ENCODE measurements at regions not wholly inside any gene's neighbourhood (a gene's known extent, or its start where the extent isn't known, plus 50 kb on each side); places are given as distances from the start of the nearest gene placed in this dataset.

DNA sequence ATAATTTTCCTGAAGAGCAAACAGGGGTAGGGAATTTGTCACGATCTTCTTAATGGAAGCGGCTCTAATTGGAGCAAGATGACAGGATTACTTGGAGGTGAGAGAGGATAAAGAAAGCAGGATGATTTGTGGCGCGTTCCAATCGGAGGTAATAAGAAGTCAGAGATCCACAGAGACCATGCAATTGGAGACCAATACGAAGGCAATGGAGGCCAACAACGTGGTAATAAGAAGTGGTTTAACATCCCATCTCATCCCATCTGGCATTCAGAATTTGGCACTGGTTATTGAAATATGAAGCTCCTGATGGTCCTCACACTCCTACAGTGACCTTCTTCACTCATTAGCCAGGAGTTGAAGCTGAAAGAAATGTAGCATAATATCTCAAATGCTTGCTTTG lies 130.6 kb downstream of the DLEU7 start:
- no peak overlapping the region for H3K14ac ChIP-seq (replicated peaks; ENCODE audit: low read depth, low read length)
- peaks cover 11% of the 10 kb centered on the region for H3K27me3 ChIP-seq (ENCODE audit: control insufficient read depth, insufficient read depth, low read length)
- H3K27ac ChIP-seq (ENCODE audit: insufficient read depth, low read length), result no peak overlapping the region
- H2AK5ac ChIP-seq (ENCODE audit: low read depth, low read length), result no peak overlapping the region
- H3K23ac ChIP-seq (ENCODE audit: low read depth, low read length), result no peak overlapping the region
- intact Hi-C loops (cut with micrococcal nuclease), result no loop called here
- H3K9ac ChIP-seq (ENCODE audit: low read depth, low read length), result no peak overlapping the region
- in situ Hi-C loops (cut with MboI; ENCODE audit: low sequenced_read_pairs), result no loop called here
- no peaks in the 10 kb centered on the region for H3K36me3 ChIP-seq (ENCODE audit: control insufficient read depth, insufficient read depth, low read length)
- DNase-seq (no peak), ATAC-seq (ENCODE audit: low read depth) (no peak)
- ChIA-PET POLR2A (ENCODE audit: unreplicated experiment) (no interaction called here), CTCF (no interaction called here)
- no peak overlapping the region for H3K4ac ChIP-seq (ENCODE audit: low read depth, low read length)
- no peak overlapping the region for H3K4me3 ChIP-seq (ENCODE audit: insufficient read depth, low read depth, low read length)
- no peaks in the 10 kb centered on the region for H3K79me1 ChIP-seq (ENCODE audit: low read depth in 1 of 2, low read length in 2 of 2)
- BruUV-seq (replicated peaks), result no TSS peak
- no peak overlapping the region for H2BK20ac ChIP-seq (ENCODE audit: low read depth, low read length)
- no peak overlapping the region for H2BK120ac ChIP-seq (ENCODE audit: low read depth, low read length)
- H2BK15ac ChIP-seq (ENCODE audit: low read depth, low read length), result no peak overlapping the region
- H2AFZ ChIP-seq (replicated peaks; ENCODE audit: low read length, poor library complexity), result no peak overlapping the region
- no peaks in the 10 kb centered on the region for H3K9me3 ChIP-seq (ENCODE audit: control insufficient read depth, insufficient read depth, low read length)
- no peak overlapping the region for H4K5ac ChIP-seq (ENCODE audit: low read depth, low read length)
- H4K91ac ChIP-seq (ENCODE audit: insufficient read depth, low read depth, low read length), result no peak overlapping the region
- H4K8ac ChIP-seq (ENCODE audit: low read depth in 2 of 2, low read length in 2 of 2), result no peak overlapping the region
- no peak overlapping the region for H3K56ac ChIP-seq (ENCODE audit: extremely low read depth, insufficient read depth, low read length)
- no peak overlapping the region for H2BK5ac ChIP-seq (ENCODE audit: low read depth, low read length, poor library complexity, severe bottlenecking)
- no peaks in the 10 kb centered on the region for H4K20me1 ChIP-seq (ENCODE audit: insufficient read depth, low read length)
- dilution Hi-C loops (cut with HindIII; ENCODE audit: low sequenced_read_pairs, unreplicated experiment), result no loop called here
- no peak overlapping the region for H3K18ac ChIP-seq (ENCODE audit: low read depth, low read length)
- TF ChIP-seq BHLHE40 (IDR thresholded peaks at IDR 0.05; ENCODE audit: low read depth, low read length) (no peak), NFE2L2 (IDR thresholded peaks at IDR 0.05; ENCODE audit: low read depth, low read length) (no peak)
- no peaks in the 10 kb centered on the region; the same call in 1 of the 2 replicates for H3K4me1 ChIP-seq (ENCODE audit: control insufficient read depth, insufficient read depth, low read length)
- no peaks in the 10 kb centered on the region for H3K9me1 ChIP-seq (ENCODE audit: insufficient read depth, low read length)
- H3K4me2 ChIP-seq (ENCODE audit: low read depth, low read length), result no peak overlapping the region
- H2AK9ac ChIP-seq (replicated peaks; ENCODE audit: low read depth, low read length, poor library complexity), result no peak overlapping the region
- 100% methylated on average over 2 of the region's 7 CpGs; no CpG with 5 or more reads in 1 of the 2 experiments for WGBS, 2 experiments (ENCODE audit: extremely low coverage in 2 of 2, insufficient read length in 1 of 2)
